HUES48 (cell line): ENCODE measurements at regions not wholly inside any gene's neighbourhood (a gene's known extent, or its start where the extent isn't known, plus 50 kb on each side); places are given as distances from the start of the nearest gene placed in this dataset.

ENCODE experiments used
- H3K27ac ChIP-seq: one replicate; pipeline ENCODE4 v1.7.0; 2013; ENCODE audit warnings: low read depth, low read length, inconsistent platforms
- H3K27me3 ChIP-seq: 2 replicates; pipeline ENCODE4 v1.6.1; 2013; ENCODE audit warnings: mild to moderate bottlenecking, low read length; ENCODE audit not compliant: control insufficient read depth, insufficient read depth
- H3K36me3 ChIP-seq: 2 replicates; pipeline ENCODE4 v1.6.1; 2013; ENCODE audit warnings: low read length; ENCODE audit not compliant: control insufficient read depth, insufficient read depth
- H3K4me1 ChIP-seq: 2 replicates; pipeline ENCODE4 v1.6.1; 2013; ENCODE audit warnings: mild to moderate bottlenecking, low read length; ENCODE audit not compliant: control insufficient read depth, insufficient read depth
- H3K4me3 ChIP-seq: 2 replicates; pipeline ENCODE4 v1.5.1; 2013; ENCODE audit warnings: mild to moderate bottlenecking, low read depth, low read length
- H3K9ac ChIP-seq: 2 replicates; pipeline ENCODE4 v1.6.1; 2013; ENCODE audit warnings: mild to moderate bottlenecking, low read depth, low read length, moderate library complexity
- H3K9me3 ChIP-seq: 2 replicates; pipeline ENCODE4 v1.6.1; 2013; ENCODE audit warnings: low read length; ENCODE audit not compliant: control insufficient read depth, insufficient read depth

DNA sequence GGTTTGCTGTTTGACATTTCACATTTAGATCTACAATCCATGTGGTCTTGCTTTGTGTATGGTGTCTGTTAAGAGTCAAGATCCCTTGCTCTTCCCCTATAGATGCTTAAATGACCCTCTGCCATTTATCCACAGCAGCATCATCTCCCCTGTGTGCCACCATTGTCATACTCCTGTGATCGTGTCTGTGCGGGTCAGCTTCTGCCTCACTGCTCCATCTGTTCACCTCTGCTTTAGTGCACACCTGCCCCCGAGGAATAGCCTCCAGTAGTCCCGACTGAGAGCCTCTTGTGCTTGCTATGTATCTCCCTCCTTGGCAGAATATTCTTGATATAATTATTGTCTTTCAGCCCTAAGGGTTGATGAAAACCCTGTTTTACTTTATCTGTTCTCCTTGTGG, 551.2 kb downstream of the CDH26 start:
- H3K4me3 ChIP-seq: no peak overlapping the region
- no peaks in the 10 kb centered on the region for H3K27me3 ChIP-seq
- H3K9ac ChIP-seq: no peak overlapping the region
- H3K4me1 ChIP-seq: peaks cover 21% of the 10 kb centered on the region
- no peaks in the 10 kb centered on the region for H3K36me3 ChIP-seq
- no peak overlapping the region for H3K27ac ChIP-seq
- no peaks in the 10 kb centered on the region for H3K9me3 ChIP-seq

DNA sequence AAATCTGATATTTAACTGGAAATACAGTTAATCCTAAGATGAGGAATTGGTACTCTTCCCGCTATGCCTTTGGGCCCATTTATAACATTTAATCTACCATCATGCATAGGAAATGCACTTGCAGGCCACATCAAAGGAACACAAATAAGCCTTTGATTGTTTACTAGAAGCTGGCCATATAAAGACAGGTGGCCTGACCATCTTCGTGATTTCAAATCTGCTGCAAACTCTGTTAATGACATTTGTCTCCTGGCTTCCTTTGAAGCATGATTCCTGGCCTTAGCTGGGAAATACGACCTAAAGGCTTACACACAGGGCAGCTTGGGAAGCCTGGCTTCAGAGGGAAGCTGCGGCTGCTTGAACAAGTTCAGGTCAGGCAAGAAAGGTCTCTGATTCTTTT, 552.1 kb downstream of the CDH26 start:
- Histone ChIP-seq H3K27ac (no peak overlapping the region), H3K9ac (no peak overlapping the region), H3K9me3 (no peaks in the 10 kb centered on the region), H3K27me3 (no peaks in the 10 kb centered on the region), H3K36me3 (no peaks in the 10 kb centered on the region), H3K4me1 (peaks cover 21% of the 10 kb centered on the region), H3K4me3 (no peak overlapping the region)

DNA sequence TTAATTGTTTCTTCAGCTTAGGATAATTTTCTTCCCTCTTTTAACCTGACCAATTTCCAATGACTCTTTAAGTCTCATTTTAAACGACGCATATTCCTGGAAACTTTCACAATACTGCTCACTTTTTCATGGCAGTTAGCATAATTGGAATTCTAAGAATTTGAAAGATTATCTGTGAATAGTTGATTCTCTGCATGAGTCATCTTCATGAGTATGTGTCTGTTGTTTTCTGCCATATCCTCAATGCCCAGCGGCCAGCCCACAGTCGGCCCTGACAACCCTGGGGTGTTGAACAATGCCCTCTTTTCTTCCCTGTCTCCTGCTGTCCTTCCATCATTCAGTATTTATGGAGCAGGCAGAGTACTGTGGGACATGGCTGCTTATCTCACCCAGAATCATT, 554.2 kb downstream of the CDH26 start:
- H3K36me3 ChIP-seq: no peaks in the 10 kb centered on the region
- no peaks in the 10 kb centered on the region for H3K9me3 ChIP-seq
- H3K4me3 ChIP-seq: no peak overlapping the region
- H3K4me1 ChIP-seq: peaks cover 21% of the 10 kb centered on the region
- H3K9ac ChIP-seq: no peak overlapping the region
- H3K27ac ChIP-seq: peak overlapping the region; percentile 83
- H3K27me3 ChIP-seq: no peaks in the 10 kb centered on the region

DNA sequence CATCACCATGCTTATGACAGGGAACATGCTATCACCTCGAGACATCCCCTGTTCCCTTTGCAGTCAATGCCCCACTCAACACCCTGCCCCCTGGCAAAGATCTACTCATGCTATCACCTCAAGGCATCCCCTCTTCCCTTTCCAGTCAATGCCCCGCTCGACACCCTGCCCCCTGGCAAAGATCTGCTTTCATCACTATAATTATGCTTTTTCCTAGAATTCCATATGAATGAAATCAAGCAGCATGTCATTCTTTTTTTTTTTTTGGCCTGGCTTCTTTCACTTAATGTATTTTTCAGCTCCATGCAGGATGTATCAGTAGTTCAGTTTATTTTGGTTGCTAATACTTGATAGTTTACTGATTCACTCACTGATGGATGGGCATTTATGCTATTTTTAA, 554.9 kb downstream of the CDH26 start:
- Histone ChIP-seq H3K4me3 (no peak overlapping the region), H3K36me3 (no peaks in the 10 kb centered on the region), H3K9me3 (no peaks in the 10 kb centered on the region), H3K27me3 (no peaks in the 10 kb centered on the region), H3K9ac (no peak overlapping the region), H3K27ac (peak overlapping the region; percentile 80), H3K4me1 (peaks cover 21% of the 10 kb centered on the region)

DNA sequence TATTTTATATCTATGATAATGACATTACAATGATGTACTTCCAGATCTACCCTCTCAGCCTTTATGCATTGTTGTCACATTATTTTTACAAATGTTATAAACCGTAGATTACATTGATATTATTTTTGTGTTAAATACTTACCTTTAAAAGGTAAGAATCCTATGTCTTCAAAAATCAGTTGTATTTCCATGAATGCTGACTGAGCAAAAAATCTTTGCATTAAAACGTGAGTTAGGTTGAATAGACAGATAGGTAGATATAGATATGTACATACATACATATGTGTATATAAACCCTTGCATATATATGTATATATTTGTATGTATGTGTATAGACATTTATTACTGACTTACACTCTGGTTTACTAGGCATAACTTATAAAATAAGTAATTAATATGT, 558.2 kb downstream of the CDH26 start:
- no peaks in the 10 kb centered on the region for H3K9me3 ChIP-seq
- no peak overlapping the region for H3K27ac ChIP-seq
- H3K36me3 ChIP-seq: no peaks in the 10 kb centered on the region
- H3K27me3 ChIP-seq: no peaks in the 10 kb centered on the region
- H3K9ac ChIP-seq: no peak overlapping the region
- H3K4me1 ChIP-seq: peaks cover 16% of the 10 kb centered on the region
- H3K4me3 ChIP-seq: no peak overlapping the region

DNA sequence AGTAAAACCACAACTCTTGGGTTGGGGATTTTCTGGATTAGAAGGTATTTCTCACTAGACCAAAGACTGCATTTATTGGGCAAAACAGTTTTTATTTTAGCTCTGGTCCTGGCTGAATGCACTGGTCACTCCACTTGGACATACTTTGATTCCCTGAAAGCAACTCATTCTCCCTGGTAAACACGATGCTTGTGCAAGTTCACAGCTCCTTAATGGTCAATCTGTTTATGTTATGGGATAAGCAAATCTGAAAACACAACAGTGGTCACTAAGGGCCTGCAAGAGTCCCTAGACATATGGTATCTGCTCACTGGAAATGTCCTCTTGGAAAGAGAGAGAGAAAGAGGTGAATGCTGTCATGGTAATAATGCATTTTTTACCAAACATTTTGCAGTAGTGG, 559.8 kb downstream of the CDH26 start:
- Histone ChIP-seq H3K9me3 (no peaks in the 10 kb centered on the region), H3K27ac (no peak overlapping the region), H3K4me1 (peaks cover 10% of the 10 kb centered on the region), H3K36me3 (no peaks in the 10 kb centered on the region), H3K9ac (no peak overlapping the region), H3K27me3 (no peaks in the 10 kb centered on the region), H3K4me3 (no peak overlapping the region)

DNA sequence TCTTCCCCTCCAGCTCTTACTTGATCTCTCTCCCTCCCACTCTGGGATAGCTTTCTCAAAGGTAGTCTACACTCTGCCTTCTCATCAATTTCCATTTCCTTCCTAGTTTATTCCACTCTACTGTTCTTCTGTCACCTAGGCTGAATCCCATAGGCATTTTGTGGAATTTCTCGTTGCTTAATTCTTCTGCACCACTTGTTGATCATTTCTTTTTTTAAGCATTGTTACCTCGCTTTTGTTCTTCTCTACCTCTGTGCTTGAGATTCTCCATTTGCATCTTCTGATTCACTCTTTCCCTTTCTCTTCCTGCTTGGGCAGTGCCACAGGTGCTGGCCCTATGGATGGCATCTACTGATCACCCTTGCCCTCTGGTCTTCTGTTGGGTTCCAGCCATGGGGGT, 567.2 kb downstream of the CDH26 start:
- no peaks in the 10 kb centered on the region for H3K9me3 ChIP-seq
- H3K9ac ChIP-seq: no peak overlapping the region
- no peak overlapping the region for H3K27ac ChIP-seq
- no peaks in the 10 kb centered on the region for H3K36me3 ChIP-seq
- H3K4me3 ChIP-seq: no peak overlapping the region
- H3K27me3 ChIP-seq: no peaks in the 10 kb centered on the region
- H3K4me1 ChIP-seq: 0 out of 2 replicates have a peak, but pooled peaks cover 7% of the 10 kb centered on the region

DNA sequence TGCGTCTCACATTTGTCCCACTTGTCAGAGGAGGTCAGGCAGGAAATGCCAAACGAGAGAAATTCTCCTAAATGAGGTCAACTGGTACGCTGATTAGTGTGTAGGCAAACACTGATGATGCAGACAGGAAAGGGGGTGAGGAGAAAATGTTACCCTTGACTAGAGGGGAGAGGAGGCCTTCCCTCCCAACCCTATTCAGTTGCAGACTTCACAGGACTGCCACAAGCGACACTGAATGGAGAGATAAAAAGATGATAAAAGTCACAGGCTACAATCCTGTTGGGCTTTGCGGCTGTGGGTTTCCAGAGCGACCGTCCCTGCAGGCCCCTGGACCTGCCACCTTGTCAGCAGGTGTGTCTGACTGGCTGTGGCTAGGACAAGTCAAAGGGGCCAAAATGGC, 569.4 kb downstream of the CDH26 start:
- H3K27ac ChIP-seq: no peak overlapping the region
- H3K9me3 ChIP-seq: no peaks in the 10 kb centered on the region
- H3K9ac ChIP-seq: no peak overlapping the region
- H3K27me3 ChIP-seq: no peaks in the 10 kb centered on the region
- H3K4me1 ChIP-seq: no peaks in the 10 kb centered on the region
- H3K4me3 ChIP-seq: no peak overlapping the region
- no peaks in the 10 kb centered on the region for H3K36me3 ChIP-seq

DNA sequence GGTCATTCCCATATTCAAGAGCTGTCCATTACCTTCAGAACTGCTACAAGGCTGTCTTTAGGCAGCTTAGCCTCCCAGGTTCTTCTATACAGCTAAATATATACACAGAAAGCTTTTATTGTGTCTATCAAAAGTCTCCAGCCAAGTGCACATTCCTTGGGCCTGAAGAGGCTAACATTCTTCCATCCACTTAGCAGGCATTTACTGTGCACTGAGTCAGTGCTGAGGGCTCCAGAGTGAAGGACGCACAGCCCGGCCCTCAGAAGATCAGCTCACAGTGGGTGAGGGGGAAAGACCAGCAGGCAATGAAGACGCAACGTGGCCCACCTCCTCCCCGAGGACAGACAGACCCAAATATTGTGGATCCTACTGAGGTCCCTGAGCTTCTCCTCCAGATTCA, 569.9 kb downstream of the CDH26 start:
- H3K9me3 ChIP-seq: no peaks in the 10 kb centered on the region
- no peak overlapping the region for H3K4me3 ChIP-seq
- no peak overlapping the region for H3K27ac ChIP-seq
- H3K9ac ChIP-seq: no peak overlapping the region
- H3K36me3 ChIP-seq: no peaks in the 10 kb centered on the region
- no peaks in the 10 kb centered on the region for H3K4me1 ChIP-seq
- H3K27me3 ChIP-seq: no peaks in the 10 kb centered on the region

DNA sequence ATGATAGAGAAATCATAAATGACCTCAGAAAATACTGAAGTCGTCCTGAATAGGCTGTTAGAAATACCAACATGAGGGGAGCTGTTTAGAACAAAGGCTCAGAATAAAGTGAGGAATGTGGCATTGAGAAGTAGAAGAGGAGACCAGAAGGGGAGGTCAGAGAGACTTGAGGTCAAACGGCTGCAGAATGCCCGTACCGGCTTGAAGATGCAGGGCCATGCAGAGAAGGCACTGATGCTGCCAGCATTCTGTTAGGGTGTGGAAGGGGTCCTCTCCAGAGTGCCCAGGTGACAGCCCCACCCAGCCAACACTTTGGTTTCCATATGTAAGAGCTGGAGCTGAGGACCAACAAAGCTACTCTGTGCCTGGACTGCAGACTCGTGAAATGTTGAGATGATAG, 570.9 kb downstream of the CDH26 start:
- Histone ChIP-seq H3K4me3 (no peak overlapping the region), H3K27ac (no peak overlapping the region), H3K27me3 (no peaks in the 10 kb centered on the region), H3K36me3 (no peaks in the 10 kb centered on the region), H3K4me1 (no peaks in the 10 kb centered on the region), H3K9me3 (no peaks in the 10 kb centered on the region), H3K9ac (no peak overlapping the region)

DNA sequence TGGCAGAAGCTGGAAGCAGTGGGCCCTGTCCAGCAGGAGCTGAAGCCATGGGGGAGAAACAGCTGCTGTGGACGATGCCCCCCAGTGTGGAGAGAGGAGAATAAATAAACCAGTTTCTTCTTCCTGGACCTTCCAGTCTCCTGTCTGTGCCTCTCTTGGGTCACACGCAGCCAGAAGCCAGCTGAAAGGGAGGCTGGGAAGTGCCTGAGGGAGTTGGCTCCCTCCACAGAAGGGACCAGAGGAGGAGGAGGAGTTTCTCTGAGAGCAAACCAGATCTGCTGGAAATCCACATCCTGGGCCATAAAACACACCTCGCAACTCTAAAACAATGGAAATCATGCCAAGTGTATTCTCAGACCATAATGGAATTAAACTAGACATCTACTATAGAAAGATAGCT, 577.0 kb downstream of the CDH26 start:
- Histone ChIP-seq H3K27me3 (no peaks in the 10 kb centered on the region), H3K36me3 (no peaks in the 10 kb centered on the region), H3K4me3 (no peak overlapping the region), H3K27ac (no peak overlapping the region), H3K4me1 (no peaks in the 10 kb centered on the region), H3K9me3 (no peaks in the 10 kb centered on the region), H3K9ac (no peak overlapping the region)

DNA sequence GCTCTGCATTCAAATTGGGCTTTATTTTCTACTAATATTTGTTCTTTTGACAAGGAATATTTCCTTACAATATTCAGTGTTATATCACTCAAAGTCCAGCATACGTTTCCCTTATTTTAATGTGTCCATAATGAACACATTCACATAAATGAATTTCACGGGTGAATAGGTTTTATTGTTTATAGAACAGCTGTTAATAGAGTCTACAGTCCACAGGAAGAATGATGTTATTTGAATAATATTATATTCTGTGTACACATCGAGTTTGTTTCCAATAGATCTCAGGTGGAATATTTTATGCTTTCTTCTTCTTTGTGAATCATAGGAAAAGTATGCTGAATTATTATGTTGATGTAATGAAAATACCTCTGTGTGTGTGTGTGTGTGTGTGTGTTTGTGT, 582.4 kb downstream of the CDH26 start:
- Histone ChIP-seq H3K4me3 (no peak overlapping the region), H3K4me1 (no peaks in the 10 kb centered on the region), H3K9me3 (no peaks in the 10 kb centered on the region), H3K36me3 (no peaks in the 10 kb centered on the region), H3K27ac (no peak overlapping the region), H3K27me3 (no peaks in the 10 kb centered on the region), H3K9ac (no peak overlapping the region)
